HUES48 (cell line): ENCODE measurements at regions not wholly inside any gene's neighbourhood (a gene's known extent, or its start where the extent isn't known, plus 50 kb on each side); places are given as distances from the start of the nearest gene placed in this dataset.

Experiments used
- H3K27ac ChIP-seq: one replicate; pipeline ENCODE4 v1.7.0; 2013; ENCODE audit warnings: low read depth, low read length, inconsistent platforms
- H3K27me3 ChIP-seq: 2 replicates; pipeline ENCODE4 v1.6.1; 2013; ENCODE audit warnings: mild to moderate bottlenecking, low read length; ENCODE audit not compliant: control insufficient read depth, insufficient read depth
- H3K36me3 ChIP-seq: 2 replicates; pipeline ENCODE4 v1.6.1; 2013; ENCODE audit warnings: low read length; ENCODE audit not compliant: control insufficient read depth, insufficient read depth
- H3K4me1 ChIP-seq: 2 replicates; pipeline ENCODE4 v1.6.1; 2013; ENCODE audit warnings: mild to moderate bottlenecking, low read length; ENCODE audit not compliant: control insufficient read depth, insufficient read depth
- H3K4me3 ChIP-seq: 2 replicates; pipeline ENCODE4 v1.5.1; 2013; ENCODE audit warnings: mild to moderate bottlenecking, low read depth, low read length
- H3K9ac ChIP-seq: 2 replicates; pipeline ENCODE4 v1.6.1; 2013; ENCODE audit warnings: mild to moderate bottlenecking, low read depth, low read length, moderate library complexity
- H3K9me3 ChIP-seq: 2 replicates; pipeline ENCODE4 v1.6.1; 2013; ENCODE audit warnings: low read length; ENCODE audit not compliant: control insufficient read depth, insufficient read depth

- Histone ChIP-seq H3K4me1 (peaks cover 36% of the 10 kb centered on the region), H3K27me3 (no peaks in the 10 kb centered on the region), H3K27ac (no peak overlapping the region), H3K9ac (no peak overlapping the region), H3K36me3 (no peaks in the 10 kb centered on the region), H3K9me3 (no peaks in the 10 kb centered on the region), H3K4me3 (no peak overlapping the region)
Observed at GRCh38 chr6:21967056-21967974, 329.5 kb downstream of the PRL start.

GRCh38 chr6:21968411-21968810 lies 328.4 kb downstream of the PRL start:
- Histone ChIP-seq H3K9ac (no peak overlapping the region), H3K27me3 (no peaks in the 10 kb centered on the region), H3K4me3 (no peak overlapping the region), H3K9me3 (no peaks in the 10 kb centered on the region), H3K4me1 (peaks cover 36% of the 10 kb centered on the region), H3K36me3 (no peaks in the 10 kb centered on the region), H3K27ac (no peak overlapping the region)

GRCh38 chr6:21969192-21969591 lies 327.6 kb downstream of the PRL start:
- Histone ChIP-seq H3K9ac (no peak overlapping the region), H3K27me3 (no peaks in the 10 kb centered on the region), H3K27ac (no peak overlapping the region), H3K4me3 (no peak overlapping the region), H3K4me1 (peaks cover 33% of the 10 kb centered on the region), H3K9me3 (no peaks in the 10 kb centered on the region), H3K36me3 (no peaks in the 10 kb centered on the region)

GRCh38 chr6:21970569-21971300 lies 326.1 kb downstream of the PRL start:
- H3K4me1 ChIP-seq = peaks cover 23% of the 10 kb centered on the region
- no peaks in the 10 kb centered on the region for H3K9me3 ChIP-seq
- H3K9ac ChIP-seq = no peak overlapping the region
- H3K36me3 ChIP-seq = no peaks in the 10 kb centered on the region
- H3K27ac ChIP-seq = no peak overlapping the region
- no peaks in the 10 kb centered on the region for H3K27me3 ChIP-seq
- no peak overlapping the region for H3K4me3 ChIP-seq

GRCh38 chr6:21971541-21971940 lies 325.3 kb downstream of the PRL start:
- Histone ChIP-seq H3K27me3 (no peaks in the 10 kb centered on the region), H3K9me3 (no peaks in the 10 kb centered on the region), H3K27ac (no peak overlapping the region), H3K4me1 (peaks cover 18% of the 10 kb centered on the region), H3K36me3 (no peaks in the 10 kb centered on the region), H3K9ac (no peak overlapping the region), H3K4me3 (no peak overlapping the region)

GRCh38 chr6:21972516-21972915 lies 324.3 kb downstream of the PRL start:
- no peak overlapping the region for H3K9ac ChIP-seq
- H3K27ac ChIP-seq = no peak overlapping the region
- H3K36me3 ChIP-seq = no peaks in the 10 kb centered on the region
- no peaks in the 10 kb centered on the region for H3K27me3 ChIP-seq
- H3K4me1 ChIP-seq = peaks cover 18% of the 10 kb centered on the region
- H3K4me3 ChIP-seq = no peak overlapping the region
- no peaks in the 10 kb centered on the region for H3K9me3 ChIP-seq

GRCh38 chr6:21977346-21977745 lies 319.5 kb downstream of the PRL start:
- peaks cover 22% of the 10 kb centered on the region for H3K36me3 ChIP-seq
- no peak overlapping the region for H3K4me3 ChIP-seq
- H3K9me3 ChIP-seq = no peaks in the 10 kb centered on the region
- no peak overlapping the region for H3K27ac ChIP-seq
- H3K4me1 ChIP-seq = no peaks in the 10 kb centered on the region
- no peaks in the 10 kb centered on the region for H3K27me3 ChIP-seq
- H3K9ac ChIP-seq = no peak overlapping the region

GRCh38 chr6:21981235-21981833 lies 315.5 kb downstream of the PRL start:
- Histone ChIP-seq H3K4me3 (no peak overlapping the region), H3K27ac (no peak overlapping the region), H3K4me1 (no peaks in the 10 kb centered on the region), H3K36me3 (peaks cover 22% of the 10 kb centered on the region), H3K9ac (no peak overlapping the region), H3K27me3 (no peaks in the 10 kb centered on the region), H3K9me3 (no peaks in the 10 kb centered on the region)

GRCh38 chr6:21984135-21984534 lies 312.7 kb downstream of the PRL start:
- Histone ChIP-seq H3K36me3 (peaks cover 27% of the 10 kb centered on the region), H3K4me1 (peaks cover 13% of the 10 kb centered on the region), H3K4me3 (no peak overlapping the region), H3K27me3 (no peaks in the 10 kb centered on the region), H3K9ac (no peak overlapping the region), H3K27ac (no peak overlapping the region), H3K9me3 (no peaks in the 10 kb centered on the region)

GRCh38 chr6:21984561-21984960 lies 312.3 kb downstream of the PRL start:
- Histone ChIP-seq H3K27me3 (no peaks in the 10 kb centered on the region), H3K4me1 (peaks cover 13% of the 10 kb centered on the region), H3K9me3 (no peaks in the 10 kb centered on the region), H3K27ac (no peak overlapping the region), H3K4me3 (no peak overlapping the region), H3K9ac (no peak overlapping the region), H3K36me3 (peaks cover 23% of the 10 kb centered on the region)

- no peaks in the 10 kb centered on the region for H3K9me3 ChIP-seq
- H3K27ac ChIP-seq = no peak overlapping the region
- no peaks in the 10 kb centered on the region for H3K27me3 ChIP-seq
- H3K36me3 ChIP-seq = peaks cover 10% of the 10 kb centered on the region; the same call in 1 of the 2 replicates
- H3K9ac ChIP-seq = no peak overlapping the region
- H3K4me3 ChIP-seq = no peak overlapping the region
- H3K4me1 ChIP-seq = peaks cover 13% of the 10 kb centered on the region
Observed at GRCh38 chr6:21985904-21986303, 310.9 kb downstream of the PRL start.
